ENCODE measurements at regions not wholly inside any gene's neighbourhood (a gene's known extent, or its start where the extent isn't known, plus 50 kb on each side); places are given as distances from the start of the nearest gene placed in this dataset.

DNA sequence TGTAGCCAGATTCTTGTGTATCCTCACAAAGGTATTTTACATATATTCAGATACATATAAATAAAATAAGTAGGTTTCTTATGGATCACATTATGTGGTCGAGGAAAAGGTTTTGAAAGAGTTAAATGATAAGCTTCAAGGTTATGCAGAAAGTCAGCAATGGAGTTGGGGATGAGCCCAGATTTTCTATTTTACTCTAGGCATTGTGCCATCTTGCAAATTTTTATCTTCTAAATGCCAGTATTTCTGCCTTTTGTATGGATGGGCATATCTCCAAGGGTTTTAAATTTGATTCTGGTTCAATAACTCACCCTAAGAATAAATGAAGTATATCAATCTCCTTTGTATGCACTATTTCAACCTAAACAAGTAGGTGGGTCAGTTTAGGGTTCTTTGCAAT lies 410.7 kb downstream of the DMRTA1 start:
- TF ChIP-seq, protein P1, sequence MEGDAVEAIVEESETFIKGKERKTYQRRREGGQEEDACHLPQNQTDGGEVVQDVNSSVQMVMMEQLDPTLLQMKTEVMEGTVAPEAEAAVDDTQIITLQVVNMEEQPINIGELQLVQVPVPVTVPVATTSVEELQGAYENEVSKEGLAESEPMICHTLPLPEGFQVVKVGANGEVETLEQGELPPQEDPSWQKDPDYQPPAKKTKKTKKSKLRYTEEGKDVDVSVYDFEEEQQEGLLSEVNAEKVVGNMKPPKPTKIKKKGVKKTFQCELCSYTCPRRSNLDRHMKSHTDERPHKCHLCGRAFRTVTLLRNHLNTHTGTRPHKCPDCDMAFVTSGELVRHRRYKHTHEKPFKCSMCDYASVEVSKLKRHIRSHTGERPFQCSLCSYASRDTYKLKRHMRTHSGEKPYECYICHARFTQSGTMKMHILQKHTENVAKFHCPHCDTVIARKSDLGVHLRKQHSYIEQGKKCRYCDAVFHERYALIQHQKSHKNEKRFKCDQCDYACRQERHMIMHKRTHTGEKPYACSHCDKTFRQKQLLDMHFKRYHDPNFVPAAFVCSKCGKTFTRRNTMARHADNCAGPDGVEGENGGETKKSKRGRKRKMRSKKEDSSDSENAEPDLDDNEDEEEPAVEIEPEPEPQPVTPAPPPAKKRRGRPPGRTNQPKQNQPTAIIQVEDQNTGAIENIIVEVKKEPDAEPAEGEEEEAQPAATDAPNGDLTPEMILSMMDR (conservative IDR thresholded peaks at IDR 0.05; ENCODE audit: low read depth, low read length), result no peak
- DNase-seq (ENCODE audit: low read depth), result no peak
- no peak overlapping the region for H3K4me3 ChIP-seq (ENCODE audit: low read length)

DNA sequence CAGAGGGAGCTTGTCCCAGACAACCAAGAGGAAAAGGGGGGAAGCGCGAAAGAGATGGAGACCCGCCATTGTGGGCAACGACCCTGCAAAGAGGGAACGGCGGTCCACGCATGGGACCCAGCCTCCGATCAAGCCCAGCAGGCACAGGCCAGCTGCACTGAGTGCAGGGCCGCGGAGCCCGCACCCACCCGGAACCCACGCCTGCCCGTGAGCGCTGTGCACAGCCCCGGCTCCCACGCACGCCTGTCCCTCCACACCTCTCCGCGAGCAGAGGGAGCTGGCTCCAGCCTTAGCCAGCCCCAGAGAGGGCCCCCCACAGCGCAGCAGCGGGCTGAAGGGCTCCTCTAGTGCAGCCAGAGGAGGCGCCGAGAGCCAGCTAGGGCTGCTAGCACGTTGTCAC lies 416.5 kb downstream of the DMRTA1 start:
- no peak for DNase-seq (ENCODE audit: low read depth)
- no peak overlapping the region for H3K4me3 ChIP-seq (ENCODE audit: low read length)
- TF ChIP-seq, protein P1 (conservative IDR thresholded peaks at IDR 0.05; ENCODE audit: low read depth, low read length), result no peak

DNA sequence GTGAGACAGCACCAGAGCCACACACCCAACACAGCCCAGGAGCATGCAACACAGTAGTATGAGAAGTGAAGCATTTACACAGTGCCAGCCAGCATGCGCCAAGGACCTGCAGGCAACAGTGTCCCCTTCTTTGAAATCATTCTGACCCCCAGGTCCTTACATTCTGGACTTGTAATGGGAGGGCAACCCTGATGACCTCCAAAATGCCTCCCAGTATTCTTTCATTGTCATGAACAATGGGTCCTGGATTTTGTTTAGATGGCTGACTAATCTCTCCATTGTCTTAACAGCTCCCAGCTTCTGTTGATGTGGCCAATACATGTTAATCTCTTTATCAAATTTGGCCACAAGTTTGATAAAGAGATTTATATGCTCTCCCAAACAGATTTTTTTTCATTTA lies 417.1 kb downstream of the DMRTA1 start:
- no peak for DNase-seq (ENCODE audit: low read depth)
- no peak overlapping the region for H3K4me3 ChIP-seq (ENCODE audit: low read length)
- TF ChIP-seq, protein P1 (conservative IDR thresholded peaks at IDR 0.05; ENCODE audit: low read depth, low read length), result no peak

DNA sequence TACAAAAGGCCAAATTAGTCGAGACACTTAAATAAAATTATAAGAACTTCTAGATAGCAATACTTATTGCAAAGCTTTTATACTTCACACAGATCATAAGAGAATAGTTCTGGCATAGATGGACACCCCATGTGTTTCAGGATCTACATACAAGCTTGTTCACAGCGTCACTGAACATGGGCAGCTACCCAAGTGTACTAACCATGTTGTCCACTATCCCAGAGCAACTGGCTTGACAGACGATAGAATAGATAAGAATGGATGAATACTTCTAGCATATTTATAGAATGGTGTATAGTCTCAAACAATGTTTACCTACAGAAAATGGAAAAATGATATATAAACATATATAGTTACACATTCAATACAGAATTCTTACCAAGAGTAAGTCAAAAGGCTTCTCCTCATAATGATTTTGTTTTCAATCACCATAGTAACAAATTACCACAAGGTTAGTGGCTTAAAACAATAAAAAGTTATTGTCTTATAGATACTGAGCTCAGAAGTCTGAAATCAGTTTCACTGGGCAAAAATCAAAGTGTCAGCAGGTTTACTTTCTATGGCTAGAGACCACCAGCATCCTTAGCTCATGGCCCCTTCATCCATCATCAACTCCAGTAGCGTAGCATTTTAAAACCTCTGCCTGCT lies 446.7 kb downstream of the DMRTA1 start:
- no peak overlapping the region for H3K4me3 ChIP-seq (ENCODE audit: low read length)
- DNase-seq (ENCODE audit: low read depth), result no peak
- TF ChIP-seq, protein P1 (conservative IDR thresholded peaks at IDR 0.05; ENCODE audit: low read depth, low read length), result no peak

DNA sequence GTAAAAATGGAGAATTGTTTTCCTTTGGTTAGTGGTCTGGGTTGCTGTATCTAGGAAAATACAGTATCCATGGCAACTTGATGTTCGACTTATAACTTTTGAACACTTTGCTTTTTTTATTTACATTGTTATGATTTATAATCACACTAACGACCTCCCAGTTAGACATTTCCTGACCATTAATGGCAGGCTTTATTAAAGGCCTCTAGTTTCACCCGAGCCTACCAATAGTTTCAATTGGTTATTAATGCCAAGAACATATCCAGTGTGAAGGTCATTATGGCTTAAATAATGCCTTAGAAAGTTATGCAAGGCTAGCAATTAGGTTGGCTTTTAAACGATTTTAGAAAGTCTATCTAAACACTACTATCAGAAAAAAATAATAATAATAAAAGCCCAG lies 452.0 kb downstream of the DMRTA1 start:
- DNase-seq (ENCODE audit: low read depth), result no peak
- H3K4me3 ChIP-seq (ENCODE audit: low read length), result no peak overlapping the region
- TF ChIP-seq, protein P1 (conservative IDR thresholded peaks at IDR 0.05; ENCODE audit: low read depth, low read length), result no peak

DNA sequence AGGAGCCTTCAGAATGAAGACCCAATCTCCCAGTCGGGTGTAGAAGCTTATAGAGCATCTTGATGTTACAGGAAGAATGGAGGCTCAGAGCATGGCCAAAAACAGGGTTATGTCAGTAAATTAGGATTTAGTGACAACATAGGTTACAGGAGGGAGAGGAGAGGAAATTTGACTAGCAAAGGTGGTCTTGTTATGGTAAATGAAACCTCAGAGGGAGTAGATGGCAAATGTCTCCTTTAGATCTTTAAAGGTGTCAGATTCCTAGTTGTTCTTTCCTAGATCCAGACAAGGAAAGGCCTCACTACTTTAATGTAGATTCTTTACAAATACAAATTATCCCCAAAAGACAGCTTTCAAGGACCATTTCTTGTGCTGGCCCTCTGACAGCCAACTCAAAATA lies 465.0 kb downstream of the DMRTA1 start:
- no peak for DNase-seq (ENCODE audit: low read depth)
- TF ChIP-seq, protein P1 (conservative IDR thresholded peaks at IDR 0.05; ENCODE audit: low read depth, low read length), result no peak
- no peak overlapping the region for H3K4me3 ChIP-seq (ENCODE audit: low read length)

DNA sequence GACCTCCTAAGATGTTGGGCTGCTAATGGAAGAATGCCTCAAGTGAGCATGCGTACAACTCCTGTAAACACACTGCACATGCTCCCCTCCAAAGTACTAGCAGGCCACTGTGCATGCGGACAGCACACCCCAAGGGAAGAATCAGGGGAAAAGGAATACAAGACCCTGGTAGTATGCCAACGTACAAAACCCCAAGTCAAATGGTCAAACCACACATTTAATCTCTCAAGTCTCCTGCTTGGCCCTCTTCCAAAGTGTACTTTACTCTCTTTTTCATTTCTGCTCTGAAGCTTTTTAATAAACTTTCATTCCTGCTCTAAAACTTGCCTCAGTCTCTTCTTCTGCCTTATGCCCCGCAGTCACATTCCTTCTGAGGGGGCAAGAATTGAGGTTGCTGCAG lies 466.4 kb downstream of the DMRTA1 start:
- peak; percentile 67 for DNase-seq (ENCODE audit: low read depth)
- no peak overlapping the region for H3K4me3 ChIP-seq (ENCODE audit: low read length)
- TF ChIP-seq, protein P1 (conservative IDR thresholded peaks at IDR 0.05; ENCODE audit: low read depth, low read length), result no peak

Data from retinal pigment epithelial cell (primary cell).